ENCODE measurements at regions not wholly inside any gene's neighbourhood (a gene's known extent, or its start where the extent isn't known, plus 50 kb on each side); places are given as distances from the start of the nearest gene placed in this dataset.

- no peak overlapping the region for H3K4me2 ChIP-seq (ENCODE audit: low read length)
- H2AFZ ChIP-seq (ENCODE audit: low read depth, low read length) = no peak overlapping the region
- H4K20me1 ChIP-seq (ENCODE audit: insufficient read depth, low read length) = no peaks in the 10 kb centered on the region
- H3K4me1 ChIP-seq (ENCODE audit: low read length) = peaks cover 10% of the 10 kb centered on the region
- H3K9ac ChIP-seq (ENCODE audit: low read length) = no peak overlapping the region
- TF ChIP-seq CTCF (IDR thresholded peaks at IDR 0.05; ENCODE audit: low read depth, low read length) (no peak), EZH2phosphoT487 (IDR thresholded peaks at IDR 0.05; ENCODE audit: low read depth) (no peak)
- no peaks in the 10 kb centered on the region for H3K36me3 ChIP-seq (replicated peaks; ENCODE audit: low read depth, low read length)
- no peak overlapping the region for H3K27ac ChIP-seq (ENCODE audit: low read length)
- H3K4me3 ChIP-seq (ENCODE audit: low read length) = no peak overlapping the region
- peaks cover 14% of the 10 kb centered on the region; the same call in 1 of the 2 replicates for H3K27me3 ChIP-seq (ENCODE audit: low read depth, low read length)
- no peaks in the 10 kb centered on the region for H3K79me2 ChIP-seq (ENCODE audit: low read length)
- H3K9me3 ChIP-seq (ENCODE audit: insufficient read depth, low read length) = peaks cover 11% of the 10 kb centered on the region; the same call in 1 of the 2 replicates
Observed at GRCh38 chr9:36746415-36746814, 173.7 kb downstream of the MELK start.

DNA sequence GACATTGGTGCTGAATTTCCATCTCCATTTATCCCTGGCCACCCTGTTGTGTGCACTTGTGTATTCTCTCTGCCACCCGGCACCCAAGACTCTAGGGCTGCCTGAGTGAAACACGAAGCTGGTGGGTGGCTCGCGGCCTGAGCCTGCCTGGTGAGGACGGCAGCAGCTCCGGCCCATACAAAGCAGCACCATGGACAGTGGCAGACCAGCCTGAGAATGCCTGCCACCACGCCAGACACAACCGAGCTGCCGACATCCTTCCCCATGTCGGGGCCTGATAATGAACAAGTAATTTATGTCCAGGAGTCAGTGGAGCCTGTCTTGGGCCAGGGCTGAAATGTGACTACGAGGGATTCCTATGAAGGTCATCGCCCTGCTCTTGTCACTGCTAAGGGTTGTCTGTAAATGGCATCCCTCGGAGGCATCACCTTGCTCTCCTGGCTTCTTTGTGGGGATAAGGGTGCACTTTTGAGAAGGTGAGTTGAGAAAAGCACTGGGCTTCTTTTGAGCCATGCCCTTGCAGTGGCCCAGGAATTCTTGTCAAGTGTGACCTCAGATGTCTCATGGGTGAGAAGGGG lies 175.7 kb downstream of the MELK start:
- Histone ChIP-seq H3K4me2 (ENCODE audit: low read length) (no peak overlapping the region), H3K4me3 (ENCODE audit: low read length) (no peak overlapping the region), H3K4me1 (ENCODE audit: low read length) (peaks cover 21% of the 10 kb centered on the region), H4K20me1 (ENCODE audit: insufficient read depth, low read length) (no peaks in the 10 kb centered on the region), H2AFZ (ENCODE audit: low read depth, low read length) (no peak overlapping the region), H3K36me3 (replicated peaks; ENCODE audit: low read depth, low read length) (no peaks in the 10 kb centered on the region), H3K9ac (ENCODE audit: low read length) (no peak overlapping the region), H3K9me3 (ENCODE audit: insufficient read depth, low read length) (peaks cover 11% of the 10 kb centered on the region; the same call in 1 of the 2 replicates), H3K79me2 (ENCODE audit: low read length) (no peaks in the 10 kb centered on the region), H3K27me3 (ENCODE audit: low read depth, low read length) (peaks cover 10% of the 10 kb centered on the region; the same call in 1 of the 2 replicates), H3K27ac (ENCODE audit: low read length) (no peak overlapping the region)
- TF ChIP-seq EZH2phosphoT487 (IDR thresholded peaks at IDR 0.05; ENCODE audit: low read depth) (no peak), CTCF (IDR thresholded peaks at IDR 0.05; ENCODE audit: low read depth, low read length) (no peak)

DNA sequence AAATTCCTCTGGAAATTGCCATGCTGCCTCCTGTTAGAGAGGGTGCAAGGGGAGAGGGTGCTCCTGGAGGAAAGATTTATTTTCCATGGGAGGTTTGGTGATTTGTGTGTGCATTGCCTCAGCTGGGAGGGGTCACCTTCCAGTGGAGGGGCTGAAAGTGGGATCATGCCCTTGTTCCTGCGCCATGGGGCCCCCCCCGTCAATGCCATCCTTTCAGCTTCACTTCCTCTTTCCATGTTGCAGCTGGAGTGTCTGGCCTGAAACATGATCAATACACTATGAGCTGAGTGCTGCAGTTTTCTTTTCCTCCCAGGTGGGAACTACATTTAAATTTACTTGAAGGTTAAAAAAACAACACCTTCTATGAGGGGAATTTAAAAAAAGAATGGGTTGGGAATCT lies 176.8 kb downstream of the MELK start:
- Histone ChIP-seq H3K9ac (ENCODE audit: low read length) (no peak overlapping the region), H3K79me2 (ENCODE audit: low read length) (no peaks in the 10 kb centered on the region), H3K4me3 (ENCODE audit: low read length) (no peak overlapping the region), H2AFZ (ENCODE audit: low read depth, low read length) (no peak overlapping the region), H3K9me3 (ENCODE audit: insufficient read depth, low read length) (peaks cover 11% of the 10 kb centered on the region; the same call in 1 of the 2 replicates), H4K20me1 (ENCODE audit: insufficient read depth, low read length) (no peaks in the 10 kb centered on the region), H3K36me3 (replicated peaks; ENCODE audit: low read depth, low read length) (no peaks in the 10 kb centered on the region), H3K4me1 (ENCODE audit: low read length) (peaks cover 21% of the 10 kb centered on the region), H3K27ac (ENCODE audit: low read length) (no peak overlapping the region), H3K27me3 (ENCODE audit: low read depth, low read length) (peaks cover 14% of the 10 kb centered on the region), H3K4me2 (ENCODE audit: low read length) (peak overlapping the region; percentile 26)
- TF ChIP-seq EZH2phosphoT487 (IDR thresholded peaks at IDR 0.05; ENCODE audit: low read depth) (no peak), CTCF (IDR thresholded peaks at IDR 0.05; ENCODE audit: low read depth, low read length) (no peak)

GRCh38 chr9:36750630-36751029 lies 177.9 kb downstream of the MELK start:
- Histone ChIP-seq H3K27ac (ENCODE audit: low read length) (no peak overlapping the region), H3K9ac (ENCODE audit: low read length) (no peak overlapping the region), H3K4me3 (ENCODE audit: low read length) (no peak overlapping the region), H3K4me1 (ENCODE audit: low read length) (peaks cover 21% of the 10 kb centered on the region), H3K79me2 (ENCODE audit: low read length) (no peaks in the 10 kb centered on the region), H3K27me3 (ENCODE audit: low read depth, low read length) (peaks cover 14% of the 10 kb centered on the region), H3K9me3 (ENCODE audit: insufficient read depth, low read length) (peaks cover 11% of the 10 kb centered on the region; the same call in 1 of the 2 replicates), H3K4me2 (ENCODE audit: low read length) (no peak overlapping the region), H2AFZ (ENCODE audit: low read depth, low read length) (no peak overlapping the region), H4K20me1 (ENCODE audit: insufficient read depth, low read length) (no peaks in the 10 kb centered on the region), H3K36me3 (replicated peaks; ENCODE audit: low read depth, low read length) (no peaks in the 10 kb centered on the region)
- TF ChIP-seq EZH2phosphoT487 (IDR thresholded peaks at IDR 0.05; ENCODE audit: low read depth) = no peak
- TF ChIP-seq CTCF (IDR thresholded peaks at IDR 0.05; ENCODE audit: low read depth, low read length) = no peak

Data from OCI-LY3 (cell line).